NCI-H82 treated with DMSO at 0.1 percent for 48 hours (cell line): ENCODE measurements at regions not wholly inside any gene's neighbourhood (a gene's known extent, or its start where the extent isn't known, plus 50 kb on each side); places are given as distances from the start of the nearest gene placed in this dataset.
A peak's percentile ranks its signal among the peaks of the same experiment; 100 is the strongest.
"Not testable (repeated sequence)": the region's sequence is repeated elsewhere in the genome, so short reads cannot be mapped to it uniquely, and the experiment has no call there.

Source experiments
- DNase-seq: peaks from one replicate; lab custom pipeline; 2025; ENCODE audit not compliant: unreplicated experiment; lab: John Stamatoyannopoulos, UW

DNA sequence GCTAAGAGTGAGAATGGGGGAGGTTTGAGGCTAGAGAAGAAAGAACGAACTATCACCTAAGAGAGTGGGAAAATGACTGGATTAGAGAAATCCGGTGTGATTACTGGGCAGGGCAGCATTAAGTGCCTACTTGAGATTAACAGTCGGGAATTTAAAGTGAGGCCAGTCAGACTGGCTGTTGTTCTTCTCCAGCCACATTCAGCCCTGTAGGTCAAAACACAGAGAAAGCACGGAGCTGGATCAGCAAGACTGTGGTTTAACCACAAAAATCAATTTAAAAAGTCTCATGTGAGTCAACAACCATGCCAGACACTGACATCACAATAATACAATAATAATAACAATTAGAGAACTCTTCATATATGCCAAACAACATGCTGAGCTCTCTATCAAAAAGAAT lies 301.9 kb upstream of the SGK1 start:
- peak; percentile 77 for DNase-seq

DNA sequence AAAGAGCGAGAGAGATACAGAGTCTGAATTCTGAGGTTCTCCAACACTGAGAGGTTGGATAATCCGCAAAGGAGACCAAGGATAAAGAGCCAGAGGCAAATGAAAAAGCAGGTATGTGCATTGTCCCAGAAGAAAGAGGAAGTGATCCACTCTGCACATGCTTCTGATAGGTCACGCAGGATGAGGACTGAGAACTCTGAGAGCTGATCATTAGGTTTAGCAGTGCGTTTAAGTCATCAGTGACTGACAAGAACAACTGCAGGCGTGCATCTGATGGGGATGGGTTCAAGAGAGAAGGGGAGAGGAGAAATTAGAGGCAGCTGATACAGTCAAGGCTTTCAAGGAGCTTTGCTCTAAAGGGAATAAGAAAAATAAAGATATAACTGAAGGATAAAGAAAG lies 301.2 kb upstream of the SGK1 start:
- no peak for DNase-seq

DNA sequence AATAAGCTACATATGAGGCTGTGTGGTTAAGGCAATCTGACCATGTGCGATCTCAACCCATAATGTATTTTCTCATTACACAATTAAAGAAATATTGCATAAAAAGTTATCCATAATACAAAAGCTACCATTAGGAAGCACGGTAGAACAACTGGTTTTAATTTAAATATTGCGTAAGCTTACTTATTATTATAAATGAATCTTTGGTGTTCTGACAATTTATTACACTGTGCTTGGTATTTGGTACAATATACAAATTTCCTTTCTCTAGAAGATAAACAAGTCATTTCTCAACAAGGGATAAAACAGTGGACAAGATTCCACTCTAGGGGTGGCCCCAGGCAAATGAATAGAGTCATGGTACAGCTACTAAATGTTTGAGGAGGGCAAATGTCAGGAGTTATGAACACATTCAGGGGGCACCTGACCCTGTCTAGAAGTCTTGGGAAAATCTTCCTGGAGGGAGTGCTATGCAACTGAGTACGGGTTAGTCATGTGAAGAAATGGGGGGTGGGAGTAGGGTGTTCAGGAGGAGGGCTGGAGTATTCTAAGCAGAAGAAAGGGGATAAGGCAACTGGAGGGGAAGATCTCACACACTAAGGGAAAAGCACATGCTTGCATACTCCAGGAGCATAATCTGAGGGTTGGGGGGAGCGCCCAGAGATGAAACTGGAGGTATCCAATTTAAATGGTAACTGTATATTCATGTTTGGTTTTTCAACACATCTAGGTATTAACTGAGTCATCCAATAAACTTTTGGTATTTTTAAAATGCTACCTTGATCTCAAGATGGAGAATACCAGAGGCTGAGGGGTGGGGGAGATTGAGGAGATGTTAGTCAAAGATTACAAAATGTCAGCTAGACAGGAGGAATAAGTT lies 296.9 kb upstream of the SGK1 start:
- no peak for DNase-seq

DNA sequence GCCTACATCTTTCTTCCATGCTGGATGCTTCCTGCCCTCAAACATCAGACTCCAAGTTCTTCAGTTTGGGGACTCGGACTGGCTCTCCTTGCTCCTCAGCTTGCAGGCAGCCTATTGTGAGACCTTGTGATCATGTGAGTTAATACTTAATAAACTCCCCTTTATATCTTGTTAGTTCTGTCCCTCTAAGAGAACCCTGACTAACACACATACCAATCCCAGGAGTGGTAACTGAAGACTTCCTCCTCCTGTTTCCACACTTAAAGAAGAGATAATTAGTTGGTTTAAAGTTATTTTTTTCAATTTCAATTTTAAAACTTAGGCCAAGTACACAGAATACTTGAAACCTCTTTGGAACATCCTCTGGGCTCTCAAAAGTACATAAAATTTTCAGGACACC lies 294.2 kb upstream of the SGK1 start:
- DNase-seq: not testable (repeated sequence)

DNA sequence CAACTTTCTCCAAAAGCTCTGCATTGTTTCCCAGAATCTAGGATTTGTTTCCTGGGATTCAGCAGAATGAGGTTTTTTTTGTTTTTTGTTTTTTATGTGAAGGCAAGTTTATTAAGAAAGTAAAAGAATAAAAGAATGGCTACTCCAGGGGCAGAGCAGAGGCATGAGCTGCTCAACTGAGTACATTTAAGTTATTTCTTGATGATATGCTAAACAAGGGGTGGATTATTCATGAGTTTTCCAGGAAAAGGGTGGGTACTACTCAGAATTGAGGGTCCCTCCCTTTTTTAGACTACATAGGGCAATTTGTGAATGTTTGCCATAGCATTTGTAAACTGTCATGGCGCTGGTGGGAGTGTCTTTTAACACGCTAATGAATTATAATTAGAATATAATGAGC lies 292.5 kb upstream of the SGK1 start:
- DNase-seq: no peak

DNA sequence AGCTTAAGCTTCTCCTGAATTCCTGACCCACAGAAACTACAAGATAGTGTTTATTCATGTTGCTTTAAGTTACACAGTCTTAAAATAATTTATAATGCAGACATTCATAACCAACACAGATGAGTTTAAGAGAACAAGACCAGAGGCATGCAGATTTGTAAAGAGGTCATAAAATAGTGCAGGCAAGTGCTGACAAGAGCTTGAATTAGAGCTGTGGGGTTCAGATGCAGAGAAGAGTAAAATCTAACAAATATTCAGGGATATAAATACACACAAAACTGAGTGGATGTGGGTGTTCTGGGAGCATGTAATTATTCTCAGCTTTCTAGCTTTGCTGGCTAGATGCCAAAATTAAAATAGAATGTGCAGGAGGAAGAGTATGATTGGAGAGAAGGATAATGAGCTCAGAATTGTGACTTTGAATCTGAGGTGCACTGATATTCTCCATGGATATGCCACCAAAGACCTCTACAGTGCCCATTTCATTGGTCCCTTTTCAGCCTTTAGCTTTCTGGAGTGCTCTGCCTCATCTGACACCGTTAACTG lies 291.9 kb upstream of the SGK1 start:
- no peak for DNase-seq

DNA sequence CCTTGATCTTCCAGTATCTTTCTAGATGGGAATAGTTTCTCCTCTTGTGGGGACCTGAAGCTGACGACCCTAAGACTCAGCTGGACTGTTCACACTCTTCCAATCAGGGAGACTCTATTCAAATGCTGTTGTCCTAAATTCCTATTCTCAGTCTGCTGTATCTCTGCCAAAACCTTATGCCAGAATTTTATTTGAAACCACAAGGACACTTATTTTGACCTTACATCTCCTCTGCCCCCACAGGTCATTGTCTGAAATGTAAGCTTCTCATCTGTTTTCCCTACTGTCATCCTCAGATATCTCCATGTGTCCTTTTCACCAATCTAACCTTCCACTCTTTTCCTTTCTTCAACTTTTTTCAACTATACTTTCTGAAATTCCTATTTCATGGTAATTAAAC lies 289.5 kb upstream of the SGK1 start:
- no peak for DNase-seq

DNA sequence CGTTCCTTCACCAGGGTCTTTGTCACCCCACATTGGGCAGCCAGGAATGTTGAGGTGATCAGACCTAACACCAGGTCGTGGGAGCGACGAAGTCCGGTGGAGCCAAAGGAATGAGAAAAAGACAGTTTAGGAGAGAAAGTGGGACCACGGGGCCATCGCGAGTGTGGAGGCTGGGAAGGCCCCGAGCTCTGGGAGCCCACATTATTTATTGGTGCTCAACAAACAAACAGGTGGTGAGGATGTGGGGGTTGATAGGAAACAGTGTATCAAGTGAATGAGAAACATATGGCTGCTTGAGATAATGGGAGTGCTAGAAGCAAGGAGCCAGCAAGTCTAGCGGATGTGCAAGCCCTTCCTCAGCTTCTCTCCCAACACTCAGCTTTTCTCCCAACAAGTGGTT lies 287.1 kb upstream of the SGK1 start:
- no peak for DNase-seq

DNA sequence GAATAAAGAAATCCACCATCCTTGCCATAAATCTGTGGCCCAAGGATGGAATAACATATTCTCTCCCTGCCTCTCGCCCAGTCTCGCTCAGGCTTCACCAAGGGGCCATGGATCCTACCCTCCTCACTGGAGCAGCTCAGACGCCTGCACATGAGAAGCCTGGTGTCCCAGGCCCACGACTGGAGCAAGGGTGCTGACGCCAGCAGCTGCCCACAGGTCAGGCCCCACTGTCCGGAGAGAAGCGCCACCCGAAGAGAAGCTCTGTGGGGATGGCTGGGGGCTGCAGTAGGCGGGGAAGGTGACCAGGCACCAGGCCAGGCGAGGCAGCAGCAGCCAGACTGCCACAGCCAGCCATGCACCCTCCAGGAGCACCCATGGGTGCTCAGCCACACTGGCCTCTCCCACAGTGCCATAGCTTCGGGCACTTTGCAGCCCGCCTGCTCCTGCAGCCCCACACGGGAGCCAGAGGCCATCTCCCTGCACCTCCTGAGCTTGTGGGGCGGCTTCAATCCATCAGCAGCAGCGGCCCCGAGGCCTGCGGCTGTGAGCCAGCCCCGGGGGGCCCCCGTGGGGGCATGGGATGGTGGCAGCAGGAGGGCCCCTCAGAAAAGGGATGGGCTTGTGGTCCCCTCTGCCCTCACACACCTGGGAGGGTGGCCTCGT lies 286.2 kb upstream of the SGK1 start:
- no peak for DNase-seq

DNA sequence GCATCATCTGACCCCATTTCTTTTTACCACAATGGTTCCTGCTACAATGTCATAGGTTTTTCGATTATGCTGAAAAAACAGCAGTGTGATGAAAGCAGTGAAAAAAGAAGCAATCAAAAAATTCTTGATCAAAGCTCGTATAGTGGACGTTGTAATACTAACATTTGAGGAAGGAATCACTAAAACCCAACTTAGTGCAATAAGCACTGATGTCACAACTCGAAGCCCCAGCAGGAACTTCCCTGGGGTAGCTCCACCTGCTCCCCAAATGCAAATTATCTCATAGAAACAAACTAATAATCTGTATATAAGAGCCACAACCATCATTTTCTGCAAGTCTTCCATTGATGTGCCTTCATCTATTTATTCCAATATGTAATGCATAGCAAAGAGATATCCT lies 285.6 kb upstream of the SGK1 start:
- DNase-seq: no peak

DNA sequence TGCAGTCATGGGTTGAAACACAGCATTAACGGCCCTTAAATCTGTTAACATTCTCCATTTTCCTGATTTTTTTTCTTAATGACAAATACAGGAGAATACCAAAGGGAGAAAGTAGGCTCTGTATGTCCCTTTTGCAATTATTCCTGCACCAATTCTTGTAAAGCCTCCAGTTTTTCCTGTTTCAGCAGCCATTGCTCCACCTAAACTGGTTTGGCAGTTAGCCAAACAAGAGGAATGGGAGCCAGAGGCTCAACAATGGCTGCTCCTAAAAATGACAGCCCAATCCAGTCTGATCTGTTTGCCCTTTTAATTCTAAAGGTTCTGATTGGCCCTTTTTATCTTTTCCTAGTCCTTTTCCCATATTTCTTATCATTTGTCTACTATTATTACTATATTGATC lies 284.2 kb upstream of the SGK1 start:
- DNase-seq: no peak

DNA sequence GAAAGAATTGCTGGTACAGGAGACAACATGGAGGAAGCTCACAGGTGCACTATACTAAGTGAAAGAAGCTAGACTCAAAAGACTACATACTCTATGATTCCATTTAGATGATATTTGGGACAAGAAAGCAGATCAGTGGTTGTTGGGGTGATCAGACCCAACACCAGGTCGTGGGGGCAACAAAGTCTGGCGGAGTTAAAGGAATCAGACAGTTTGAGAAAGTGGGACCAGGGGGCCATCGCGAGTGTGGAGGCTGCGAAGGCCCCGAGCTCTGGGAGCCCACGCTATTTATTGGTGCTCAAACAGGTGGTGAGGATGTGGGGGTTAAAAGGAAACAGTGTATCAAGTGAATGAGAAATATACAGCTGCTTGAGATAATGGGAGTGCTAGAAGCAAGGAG lies 282.8 kb upstream of the SGK1 start:
- no peak for DNase-seq

DNA sequence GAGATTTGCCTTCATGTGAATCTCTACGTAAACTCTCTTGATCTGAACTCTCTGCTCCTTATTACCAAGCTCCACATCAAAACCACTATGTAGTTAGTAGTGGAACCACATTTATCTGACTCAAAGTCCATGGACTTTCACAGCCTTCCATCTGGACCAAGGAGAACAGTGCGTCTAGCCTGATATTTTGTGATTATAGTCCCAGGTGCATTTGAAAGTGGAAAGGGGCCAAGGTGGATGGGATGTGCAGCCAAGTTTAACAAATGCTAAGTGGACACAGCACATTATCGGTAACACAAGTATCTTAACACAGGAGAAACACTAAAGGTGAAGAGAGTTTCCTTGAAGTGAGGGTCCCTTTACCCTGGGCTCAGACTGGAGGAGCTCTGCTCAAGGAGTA lies 281.2 kb upstream of the SGK1 start:
- no peak for DNase-seq

DNA sequence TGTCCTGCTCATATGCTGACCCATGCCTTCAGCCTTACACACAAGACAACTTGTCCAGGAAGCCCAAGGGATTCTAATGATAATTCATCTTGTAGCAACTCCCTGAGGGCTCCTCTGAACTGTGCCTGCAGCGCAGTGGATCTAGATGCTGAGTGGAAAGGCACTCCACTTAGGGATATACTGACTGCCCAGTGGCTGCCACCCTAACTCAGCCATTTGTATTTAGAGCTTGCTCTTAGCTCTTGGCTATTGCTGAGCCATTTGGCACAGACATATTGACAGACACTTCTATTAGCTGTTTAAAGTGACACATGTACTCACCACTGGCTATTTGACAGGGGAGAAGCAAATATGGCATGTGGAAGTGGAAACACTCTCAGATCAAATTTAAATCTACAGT lies 278.3 kb upstream of the SGK1 start:
- no peak for DNase-seq

DNA sequence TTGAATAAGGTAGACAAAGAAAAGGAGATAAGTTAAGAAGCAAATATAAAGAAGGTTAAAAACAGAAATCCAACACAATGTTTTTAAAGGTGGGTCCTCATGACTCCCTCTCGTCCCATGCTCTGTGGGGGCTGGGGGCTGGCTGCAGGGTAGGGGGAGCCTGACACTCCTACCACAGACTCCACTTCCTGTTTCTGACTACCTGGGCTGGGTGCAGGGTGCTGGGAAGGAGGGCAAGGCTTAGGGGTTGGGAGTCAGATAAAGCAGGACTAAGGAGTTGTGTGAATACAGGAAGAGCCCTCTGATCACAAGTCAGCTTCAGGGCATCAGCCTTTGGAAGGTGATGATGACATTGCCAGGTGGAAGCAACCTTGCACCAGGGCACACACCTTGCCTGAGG lies 277.0 kb upstream of the SGK1 start:
- DNase-seq: no peak

DNA sequence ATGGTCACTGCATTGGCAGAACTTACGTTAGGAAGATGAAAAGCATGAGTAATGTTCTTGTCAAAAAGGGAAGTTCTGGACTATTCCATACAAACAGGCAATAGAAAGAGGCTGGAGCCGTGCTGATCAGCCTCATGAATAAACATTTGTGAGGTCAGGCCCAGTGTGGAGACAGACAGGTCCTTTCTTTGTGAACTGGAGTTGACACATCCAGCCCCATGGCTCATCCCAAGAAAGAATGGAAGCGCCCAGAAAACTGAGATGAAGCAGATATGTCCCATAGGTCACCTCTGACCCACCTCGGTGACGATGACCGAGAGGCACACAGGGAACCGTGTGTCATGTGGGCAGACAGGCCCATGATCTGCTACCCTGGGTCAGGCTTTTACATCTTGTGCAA lies 276.0 kb upstream of the SGK1 start:
- DNase-seq: no peak

DNA sequence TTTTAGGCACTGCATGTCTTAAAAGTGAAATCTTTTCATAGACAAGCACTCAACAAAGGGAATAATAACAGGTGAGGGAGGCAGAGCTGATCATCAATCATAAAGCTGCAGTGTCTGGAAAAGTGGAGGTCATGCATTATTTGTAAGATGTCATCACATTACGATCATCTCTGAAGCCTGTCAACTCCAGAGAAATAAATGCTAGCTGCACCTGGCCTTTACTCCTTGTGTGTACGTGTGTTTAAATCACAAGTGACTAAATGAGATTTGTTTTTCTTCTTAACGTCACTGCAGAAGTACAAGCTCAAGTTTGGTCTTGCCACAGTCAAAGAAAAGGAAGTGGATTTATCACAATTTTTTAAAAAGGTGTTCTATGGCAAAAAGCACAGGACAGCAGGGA lies 275.5 kb upstream of the SGK1 start:
- no peak for DNase-seq

DNA sequence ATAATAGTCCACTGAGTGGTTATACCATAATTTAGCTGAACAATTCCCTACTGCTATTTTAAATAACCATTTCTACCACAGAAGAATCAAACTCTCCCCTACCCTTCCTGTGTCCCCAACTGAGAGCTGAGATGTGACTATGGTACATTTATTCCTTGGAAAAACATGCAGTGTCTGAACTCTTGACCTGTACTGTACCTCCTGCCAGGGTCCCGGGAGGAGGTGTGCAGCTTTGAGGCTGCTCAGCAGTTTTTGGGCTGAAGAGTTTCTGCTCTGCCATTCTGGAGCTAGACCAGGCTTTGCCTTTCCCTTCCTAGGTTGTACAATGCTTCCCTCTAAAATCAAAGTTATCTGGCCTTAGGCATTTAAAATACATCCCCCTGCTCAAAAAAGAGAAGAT lies 275.1 kb upstream of the SGK1 start:
- no peak for DNase-seq

DNA sequence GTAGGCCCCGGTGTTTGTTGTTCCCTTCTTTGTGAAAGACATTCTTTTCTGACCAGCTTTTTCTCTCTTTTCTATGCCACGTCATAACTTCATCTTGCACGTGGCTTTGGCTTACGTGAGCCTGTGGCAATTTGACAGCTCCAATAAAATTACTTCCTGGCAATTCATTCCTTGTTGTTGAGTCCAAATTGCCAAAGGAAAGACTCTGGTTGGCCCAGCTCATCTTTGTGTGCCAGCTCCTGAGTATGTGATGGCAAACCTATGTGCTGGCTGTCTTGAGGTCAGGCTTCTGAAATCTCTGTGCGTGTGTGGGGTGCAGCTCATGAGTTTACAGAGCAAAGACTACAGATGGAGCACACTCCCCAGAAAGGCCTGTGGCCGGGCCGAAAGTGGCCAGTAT lies 272.5 kb upstream of the SGK1 start:
- DNase-seq: no peak

DNA sequence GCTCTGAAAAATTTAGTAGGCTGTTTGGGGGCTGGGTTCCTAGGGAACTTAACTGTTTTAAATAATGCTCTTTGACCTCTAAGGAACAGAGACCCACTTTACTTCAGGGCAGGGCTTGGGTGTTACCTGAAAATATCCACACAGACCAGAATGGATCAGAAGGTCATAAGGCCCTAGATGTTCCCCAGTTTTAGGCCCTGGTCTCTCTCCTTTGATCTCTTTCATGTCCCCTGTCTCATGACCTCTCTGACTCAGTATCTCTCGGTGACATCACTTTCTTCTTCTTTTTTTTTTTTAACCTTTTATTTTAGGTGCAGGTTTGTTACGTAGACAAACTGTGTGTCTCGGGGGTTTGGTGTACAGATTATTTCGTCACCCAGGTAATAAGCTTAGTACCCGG lies 272.1 kb upstream of the SGK1 start:
- no peak for DNase-seq

DNA sequence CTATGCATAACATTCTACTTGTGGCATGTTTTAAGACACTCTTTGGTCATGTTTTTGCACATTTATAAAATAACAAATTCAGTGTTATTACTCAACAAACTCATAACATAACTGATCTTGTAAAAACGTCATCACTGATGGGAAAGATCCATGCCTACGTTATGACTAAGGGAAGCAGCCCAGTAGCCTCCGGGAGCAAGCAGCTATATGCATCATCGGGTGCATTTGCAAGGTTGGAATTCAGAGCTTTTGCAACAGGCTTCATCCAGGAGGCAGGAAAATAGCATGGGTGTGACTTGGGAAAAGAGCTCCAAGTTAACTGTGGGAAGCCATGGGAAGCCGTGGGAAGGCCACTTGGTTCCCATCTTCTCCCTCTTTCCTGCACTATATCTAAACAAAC lies 271.6 kb upstream of the SGK1 start:
- no peak for DNase-seq

DNA sequence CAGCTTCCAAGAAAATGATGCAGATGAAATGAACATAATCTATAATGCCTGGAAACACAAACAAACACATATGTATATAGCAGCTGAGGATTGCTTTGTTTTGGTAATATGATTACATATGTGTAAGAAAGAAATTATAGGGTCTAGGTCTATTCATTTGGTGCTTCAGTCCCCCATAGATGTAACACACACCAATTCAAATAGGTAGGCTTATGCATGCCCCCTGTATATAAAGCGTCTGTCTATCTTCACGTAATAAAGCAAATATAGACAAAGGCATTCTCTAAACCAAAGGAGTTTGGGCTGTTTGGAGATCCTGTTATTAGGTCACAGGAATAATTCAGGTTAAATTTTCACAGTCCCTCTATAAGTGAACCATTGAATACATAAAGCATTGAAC lies 270.4 kb upstream of the SGK1 start:
- DNase-seq: no peak

DNA sequence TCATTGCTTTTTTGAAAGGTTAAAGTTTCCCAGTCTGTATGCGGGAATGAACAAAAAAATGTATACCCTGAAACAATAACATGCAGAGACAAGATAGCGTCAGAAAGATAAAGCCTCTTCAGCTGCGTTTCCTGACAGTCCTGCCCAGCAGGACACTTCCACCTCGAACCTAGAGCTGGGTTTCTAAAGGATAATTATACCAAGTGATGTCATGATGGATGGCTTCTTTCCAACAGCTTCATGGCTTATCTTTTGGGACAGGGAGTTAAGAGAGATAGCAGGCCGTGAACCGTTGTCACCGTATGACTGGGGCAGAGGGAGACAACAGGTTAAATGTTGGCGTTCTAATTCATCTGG lies 267.6 kb upstream of the SGK1 start:
- DNase-seq: no peak
